ENCODE measurements at regions not wholly inside any gene's neighbourhood (a gene's known extent, or its start where the extent isn't known, plus 50 kb on each side); places are given as distances from the start of the nearest gene placed in this dataset.

DNA sequence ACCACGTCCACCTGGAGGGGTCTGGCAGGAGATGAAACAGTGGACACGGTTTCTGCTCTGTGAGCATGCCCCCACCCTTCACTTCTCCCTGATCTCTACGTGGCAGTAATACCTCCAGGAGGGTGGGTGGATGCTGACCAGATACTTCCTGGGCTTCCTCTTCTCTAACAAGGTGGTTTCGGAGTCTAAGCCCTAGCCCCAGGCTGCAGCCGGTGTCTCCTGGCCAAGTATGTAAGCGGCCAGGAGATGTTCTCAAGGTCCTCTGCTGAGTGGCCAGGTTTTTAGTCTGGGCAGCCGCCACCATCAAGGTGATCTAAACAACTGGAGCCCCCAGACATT, 101.8 kb upstream of the ASB18 start:
- TF ChIP-seq, protein P1, sequence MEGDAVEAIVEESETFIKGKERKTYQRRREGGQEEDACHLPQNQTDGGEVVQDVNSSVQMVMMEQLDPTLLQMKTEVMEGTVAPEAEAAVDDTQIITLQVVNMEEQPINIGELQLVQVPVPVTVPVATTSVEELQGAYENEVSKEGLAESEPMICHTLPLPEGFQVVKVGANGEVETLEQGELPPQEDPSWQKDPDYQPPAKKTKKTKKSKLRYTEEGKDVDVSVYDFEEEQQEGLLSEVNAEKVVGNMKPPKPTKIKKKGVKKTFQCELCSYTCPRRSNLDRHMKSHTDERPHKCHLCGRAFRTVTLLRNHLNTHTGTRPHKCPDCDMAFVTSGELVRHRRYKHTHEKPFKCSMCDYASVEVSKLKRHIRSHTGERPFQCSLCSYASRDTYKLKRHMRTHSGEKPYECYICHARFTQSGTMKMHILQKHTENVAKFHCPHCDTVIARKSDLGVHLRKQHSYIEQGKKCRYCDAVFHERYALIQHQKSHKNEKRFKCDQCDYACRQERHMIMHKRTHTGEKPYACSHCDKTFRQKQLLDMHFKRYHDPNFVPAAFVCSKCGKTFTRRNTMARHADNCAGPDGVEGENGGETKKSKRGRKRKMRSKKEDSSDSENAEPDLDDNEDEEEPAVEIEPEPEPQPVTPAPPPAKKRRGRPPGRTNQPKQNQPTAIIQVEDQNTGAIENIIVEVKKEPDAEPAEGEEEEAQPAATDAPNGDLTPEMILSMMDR (conservative IDR thresholded peaks at IDR 0.05; ENCODE audit: low read length): no peak
- TF ChIP-seq EZH2phosphoT487 (IDR thresholded peaks at IDR 0.05; ENCODE audit: borderline replicate concordance): no peak
